ENCODE measurements at regions not wholly inside any gene's neighbourhood (a gene's known extent, or its start where the extent isn't known, plus 50 kb on each side); places are given as distances from the start of the nearest gene placed in this dataset.

- TF ChIP-seq CTCF (IDR thresholded peaks at IDR 0.05 in 8 of 11, conservative IDR thresholded peaks at IDR 0.05 in 3 of 11) (no peak), POLR2A (IDR thresholded peaks at IDR 0.05) (no peak), POLR2AphosphoS5 (IDR thresholded peaks at IDR 0.05) (no peak)
Observed at GRCh38 chr3:159662549-159662948, 326.1 kb upstream of the IL12A start.

Data from spleen (tissue), 7 donors.